ENCODE measurements at regions not wholly inside any gene's neighbourhood (a gene's known extent, or its start where the extent isn't known, plus 50 kb on each side); places are given as distances from the start of the nearest gene placed in this dataset.

DNA sequence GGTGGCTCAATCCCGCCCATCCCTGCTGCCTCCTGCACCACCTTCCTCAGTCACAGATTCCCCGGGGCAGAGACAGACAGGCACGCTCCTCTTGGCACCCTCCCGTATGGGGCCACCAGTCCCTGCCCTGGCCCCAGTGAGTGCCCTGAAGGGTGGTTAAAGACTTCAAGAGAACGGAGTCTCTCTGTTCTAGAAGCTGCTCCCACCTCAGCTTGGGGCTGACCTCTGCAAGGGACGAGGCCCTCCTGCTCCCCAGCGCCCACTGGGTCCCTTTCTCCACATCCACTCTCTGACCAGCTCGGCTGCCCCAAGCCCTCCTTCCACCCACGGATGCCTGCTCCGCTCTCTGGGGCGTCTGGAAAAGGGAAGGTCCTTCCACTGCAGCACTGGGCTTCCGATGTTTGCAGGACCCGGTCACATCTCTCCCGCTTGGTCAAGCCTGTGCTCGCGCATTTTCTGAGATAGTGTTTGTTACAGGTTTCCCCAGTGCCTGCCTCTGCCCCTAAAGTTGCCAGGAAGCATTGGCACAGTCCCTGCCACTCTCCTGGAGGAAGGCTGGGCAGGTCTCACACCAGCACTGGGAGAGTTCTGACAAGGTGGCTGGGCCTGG, 1487.9 kb downstream of the TBC1D22A start:
- H3K36me3 ChIP-seq (ENCODE audit: insufficient read depth, low read length): no peaks in the 10 kb centered on the region
- no peak overlapping the region for H2AFZ ChIP-seq (ENCODE audit: low read length)
- no peaks in the 10 kb centered on the region for H3K9me3 ChIP-seq (ENCODE audit: insufficient read depth, low read depth, low read length)
- no peaks in the 10 kb centered on the region for H3K9me2 ChIP-seq (replicated peaks; ENCODE audit: low read depth, low read length)
- H3F3A ChIP-seq (ENCODE audit: low read depth): no peaks in the 10 kb centered on the region
- H3K9ac ChIP-seq (ENCODE audit: low read depth, low read length, poor library complexity, severe bottlenecking): no peak overlapping the region
- H3K4me3 ChIP-seq (ENCODE audit: low read length, poor library complexity, severe bottlenecking): no peak overlapping the region
- H3K4me2 ChIP-seq (ENCODE audit: low read depth, low read length, poor library complexity, severe bottlenecking): no peak overlapping the region
- no peaks in the 10 kb centered on the region for H4K20me1 ChIP-seq (ENCODE audit: insufficient read depth, low read length, poor library complexity, severe bottlenecking)
- peaks cover 6% of the 10 kb centered on the region for H3K4me1 ChIP-seq (ENCODE audit: insufficient read depth, low read length, poor library complexity, severe bottlenecking)
- TF ChIP-seq EZH2phosphoT487 (IDR thresholded peaks at IDR 0.05; ENCODE audit: borderline replicate concordance): no peak
- TF ChIP-seq, protein P1, sequence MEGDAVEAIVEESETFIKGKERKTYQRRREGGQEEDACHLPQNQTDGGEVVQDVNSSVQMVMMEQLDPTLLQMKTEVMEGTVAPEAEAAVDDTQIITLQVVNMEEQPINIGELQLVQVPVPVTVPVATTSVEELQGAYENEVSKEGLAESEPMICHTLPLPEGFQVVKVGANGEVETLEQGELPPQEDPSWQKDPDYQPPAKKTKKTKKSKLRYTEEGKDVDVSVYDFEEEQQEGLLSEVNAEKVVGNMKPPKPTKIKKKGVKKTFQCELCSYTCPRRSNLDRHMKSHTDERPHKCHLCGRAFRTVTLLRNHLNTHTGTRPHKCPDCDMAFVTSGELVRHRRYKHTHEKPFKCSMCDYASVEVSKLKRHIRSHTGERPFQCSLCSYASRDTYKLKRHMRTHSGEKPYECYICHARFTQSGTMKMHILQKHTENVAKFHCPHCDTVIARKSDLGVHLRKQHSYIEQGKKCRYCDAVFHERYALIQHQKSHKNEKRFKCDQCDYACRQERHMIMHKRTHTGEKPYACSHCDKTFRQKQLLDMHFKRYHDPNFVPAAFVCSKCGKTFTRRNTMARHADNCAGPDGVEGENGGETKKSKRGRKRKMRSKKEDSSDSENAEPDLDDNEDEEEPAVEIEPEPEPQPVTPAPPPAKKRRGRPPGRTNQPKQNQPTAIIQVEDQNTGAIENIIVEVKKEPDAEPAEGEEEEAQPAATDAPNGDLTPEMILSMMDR (conservative IDR thresholded peaks at IDR 0.05; ENCODE audit: low read length): no peak
- no peaks in the 10 kb centered on the region for H3K79me2 ChIP-seq (ENCODE audit: insufficient read depth, low read length)
- no peaks in the 10 kb centered on the region for H3K27me3 ChIP-seq (ENCODE audit: insufficient read depth, low read length, poor library complexity, severe bottlenecking)

DNA sequence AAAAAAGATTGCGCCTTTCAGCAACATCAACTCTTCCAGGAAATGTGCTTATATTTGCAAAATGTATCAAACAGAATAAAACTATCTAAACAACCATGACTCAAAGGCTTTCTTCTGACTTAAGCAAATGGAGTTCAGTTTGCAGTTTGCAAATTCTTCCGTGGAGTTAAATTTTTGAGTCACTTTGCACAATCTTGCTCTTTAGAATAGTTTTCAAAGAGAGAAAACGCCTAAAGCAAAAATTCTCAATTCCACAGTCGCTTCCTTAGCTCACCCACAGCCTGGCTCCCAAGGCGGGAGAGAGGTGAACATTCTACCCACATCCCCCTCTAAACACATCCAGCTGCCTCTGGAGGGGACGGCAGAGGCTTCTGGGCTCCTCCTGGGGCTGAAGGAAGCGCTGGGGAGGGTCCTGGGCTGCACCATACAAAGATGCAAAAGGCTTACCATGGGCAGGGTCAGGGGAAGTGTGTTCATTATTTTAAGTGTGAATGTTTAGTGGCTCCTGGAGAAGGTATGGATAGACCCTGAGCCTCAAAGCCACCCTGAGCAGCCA, 1487.3 kb downstream of the TBC1D22A start:
- H3K27me3 ChIP-seq (ENCODE audit: insufficient read depth, low read length, poor library complexity, severe bottlenecking): no peaks in the 10 kb centered on the region
- H3K79me2 ChIP-seq (ENCODE audit: insufficient read depth, low read length): no peaks in the 10 kb centered on the region
- H3K36me3 ChIP-seq (ENCODE audit: insufficient read depth, low read length): no peaks in the 10 kb centered on the region
- no peaks in the 10 kb centered on the region for H3F3A ChIP-seq (ENCODE audit: low read depth)
- H4K20me1 ChIP-seq (ENCODE audit: insufficient read depth, low read length, poor library complexity, severe bottlenecking): no peaks in the 10 kb centered on the region
- H3K4me3 ChIP-seq (ENCODE audit: low read length, poor library complexity, severe bottlenecking): no peak overlapping the region
- no peak overlapping the region for H3K4me2 ChIP-seq (ENCODE audit: low read depth, low read length, poor library complexity, severe bottlenecking)
- H3K9me2 ChIP-seq (replicated peaks; ENCODE audit: low read depth, low read length): no peaks in the 10 kb centered on the region
- peaks cover 9% of the 10 kb centered on the region for H3K4me1 ChIP-seq (ENCODE audit: insufficient read depth, low read length, poor library complexity, severe bottlenecking)
- no peaks in the 10 kb centered on the region for H3K9me3 ChIP-seq (ENCODE audit: insufficient read depth, low read depth, low read length)
- H3K9ac ChIP-seq (ENCODE audit: low read depth, low read length, poor library complexity, severe bottlenecking): no peak overlapping the region
- no peak overlapping the region for H2AFZ ChIP-seq (ENCODE audit: low read length)
- TF ChIP-seq, protein P1 (conservative IDR thresholded peaks at IDR 0.05; ENCODE audit: low read length): no peak
- no peak for TF ChIP-seq EZH2phosphoT487 (IDR thresholded peaks at IDR 0.05; ENCODE audit: borderline replicate concordance)

DNA sequence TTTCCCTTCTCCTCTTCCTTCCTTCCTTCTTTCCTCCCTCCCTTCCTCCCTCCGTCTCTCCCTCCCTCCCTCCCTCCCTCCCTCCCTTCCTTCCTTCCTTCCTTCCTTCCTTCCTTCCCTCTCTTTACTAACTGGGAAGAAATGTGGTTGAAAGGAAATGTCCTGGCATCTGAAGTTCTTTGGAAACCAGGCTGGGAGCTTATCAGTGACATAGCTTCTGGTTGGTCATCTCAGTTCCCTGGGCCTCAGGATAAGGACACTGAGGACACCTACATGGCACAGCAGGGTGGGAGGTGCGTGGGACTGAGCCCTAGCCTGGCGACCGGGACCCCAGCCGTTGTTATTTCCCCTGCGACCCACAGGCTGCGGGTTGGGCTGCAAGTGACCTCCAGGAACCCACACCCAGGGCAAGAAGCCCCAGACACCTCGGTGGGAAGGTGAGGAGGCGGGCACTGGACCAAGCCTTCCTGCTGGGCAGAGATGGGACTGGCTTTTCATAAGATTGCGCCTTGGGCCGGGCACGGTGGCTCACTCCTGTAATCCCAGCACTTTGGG, 1486.5 kb downstream of the TBC1D22A start:
- H3K4me2 ChIP-seq (ENCODE audit: low read depth, low read length, poor library complexity, severe bottlenecking): no peak overlapping the region
- TF ChIP-seq EZH2phosphoT487 (IDR thresholded peaks at IDR 0.05; ENCODE audit: borderline replicate concordance): no peak
- TF ChIP-seq, protein P1 (conservative IDR thresholded peaks at IDR 0.05; ENCODE audit: low read length): no peak
- no peaks in the 10 kb centered on the region for H3K36me3 ChIP-seq (ENCODE audit: insufficient read depth, low read length)
- no peaks in the 10 kb centered on the region for H3K79me2 ChIP-seq (ENCODE audit: insufficient read depth, low read length)
- no peaks in the 10 kb centered on the region for H3K9me2 ChIP-seq (replicated peaks; ENCODE audit: low read depth, low read length)
- no peak overlapping the region for H2AFZ ChIP-seq (ENCODE audit: low read length)
- no peaks in the 10 kb centered on the region for H3K27me3 ChIP-seq (ENCODE audit: insufficient read depth, low read length, poor library complexity, severe bottlenecking)
- peaks cover 12% of the 10 kb centered on the region for H3K4me1 ChIP-seq (ENCODE audit: insufficient read depth, low read length, poor library complexity, severe bottlenecking)
- no peak overlapping the region for H3K4me3 ChIP-seq (ENCODE audit: low read length, poor library complexity, severe bottlenecking)
- H3K9me3 ChIP-seq (ENCODE audit: insufficient read depth, low read depth, low read length): no peaks in the 10 kb centered on the region
- no peaks in the 10 kb centered on the region for H3F3A ChIP-seq (ENCODE audit: low read depth)
- H4K20me1 ChIP-seq (ENCODE audit: insufficient read depth, low read length, poor library complexity, severe bottlenecking): no peaks in the 10 kb centered on the region
- no peak overlapping the region for H3K9ac ChIP-seq (ENCODE audit: low read depth, low read length, poor library complexity, severe bottlenecking)
